GM18907 (cell line): ENCODE measurements at regions not wholly inside any gene's neighbourhood (a gene's known extent, or its start where the extent isn't known, plus 50 kb on each side); places are given as distances from the start of the nearest gene placed in this dataset.

ENCODE experiments used
- ATAC-seq: cut with Tn5 transposase; IDR thresholded peaks from one replicate; pipeline ENCODE4 v1.9.1; 2021; ENCODE audit warnings: mild to moderate bottlenecking, moderate library complexity; ENCODE audit not compliant: unreplicated experiment

GRCh38 chr17:77898521-77899434 lies 59.7 kb upstream of the TNRC6C start:
- ATAC-seq, result no peak

DNA sequence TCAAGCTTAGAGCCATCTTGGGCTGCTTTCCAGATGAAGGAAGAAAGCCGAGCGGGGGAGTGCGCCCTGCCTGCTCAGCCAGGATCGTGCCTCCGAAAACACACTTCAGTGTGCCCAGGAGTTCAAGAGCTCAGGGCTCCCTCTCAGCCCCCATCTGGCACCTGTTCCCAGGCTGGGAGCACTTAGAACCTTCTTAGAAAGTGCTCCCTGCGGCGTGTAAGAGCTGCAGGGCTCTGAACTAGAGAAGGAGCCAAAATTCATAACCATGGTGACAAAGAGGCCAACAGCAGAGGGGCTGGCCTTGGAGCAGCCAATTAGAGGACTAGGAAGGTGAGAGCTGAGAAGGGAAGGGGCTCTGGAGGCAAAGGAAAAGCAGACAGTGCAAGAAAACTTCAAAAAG lies 59.0 kb upstream of the TNRC6C start:
- ATAC-seq, result no peak

- ATAC-seq, result no peak
Observed at GRCh38 chr17:77901481-77901880, 57.0 kb upstream of the TNRC6C start.

GRCh38 chr17:77905266-77905665 lies 53.2 kb upstream of the TNRC6C start:
- ATAC-seq, result no peak

GRCh38 chr17:77905766-77906165 lies 52.7 kb upstream of the TNRC6C start:
- no peak for ATAC-seq

DNA sequence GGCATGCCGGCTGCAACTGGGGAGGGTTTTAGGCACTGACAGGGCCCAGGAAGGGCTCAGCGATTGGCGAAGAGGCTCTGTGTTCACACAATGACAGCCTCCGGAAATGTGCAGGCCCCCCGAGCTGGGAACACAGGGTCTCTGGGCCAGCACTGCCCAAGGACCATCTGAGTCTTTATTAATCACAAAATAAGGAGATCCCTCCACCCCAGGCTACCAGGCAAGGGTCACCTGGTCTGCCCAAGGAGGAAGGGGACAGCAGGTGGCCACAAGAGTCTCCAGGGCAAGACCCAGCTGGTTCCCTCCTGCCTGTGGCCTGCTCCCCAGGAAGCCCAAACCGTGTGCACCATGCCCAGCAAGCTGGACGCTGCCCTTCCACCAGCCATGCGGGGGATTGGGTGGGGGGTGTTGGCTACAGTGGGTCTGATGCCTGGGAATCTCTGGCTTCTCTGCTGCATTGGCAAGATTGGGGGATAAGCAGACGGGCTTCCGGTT lies 52.1 kb upstream of the TNRC6C start:
- no peak for ATAC-seq

- no peak for ATAC-seq
Observed at GRCh38 chr17:77907497-77908461, 50.7 kb upstream of the TNRC6C start.

GRCh38 chr17:77908501-77908900 lies 50.0 kb upstream of the TNRC6C start:
- ATAC-seq, result no peak
